GM12878 (cell line): ENCODE measurements at regions not wholly inside any gene's neighbourhood (a gene's known extent, or its start where the extent isn't known, plus 50 kb on each side); places are given as distances from the start of the nearest gene placed in this dataset.
"Not testable (repeated sequence)": the region's sequence is repeated elsewhere in the genome, so short reads cannot be mapped to it uniquely, and the experiment has no call there.

Experiments
- ATAC-seq: fragments of 200-7000 bp; cut with Tn5 transposase; 3 replicates; pipeline ENCODE4 v1.9.1; 2020; ENCODE audit warnings: mild to moderate bottlenecking, moderate library complexity
- BruUV-seq: library from RNA; stranded (reverse); fragments of 400-500 nt; replicated peaks from 2 replicates; lab custom pipeline; 2021; lab: Mats Ljungman, UMichigan
- CTCF ChIA-PET: fragments of 300-600 bp; sonication (Branson Sonifier 250); formaldehyde crosslinking; extraction: SDS; loops from one replicate; lab custom pipeline; 2021; ENCODE audit warnings: inconsistent platforms; lab: Yijun Ruan, JAX
- POLR2A ChIA-PET: fragments of 350-600 bp; formaldehyde crosslinking; extraction: SDS; loops from one replicate; lab custom pipeline; 2021; ENCODE audit warnings: inconsistent platforms; lab: Charles Lee
- RAD21 ChIA-PET: fragments of 300-600 bp; sonication (Branson Sonifier 250); formaldehyde crosslinking; loops from one replicate; lab custom pipeline; 2023; ENCODE audit warnings: antibody characterized with exemption; ENCODE audit not compliant: unreplicated experiment; lab: Charles Lee
- SMC1A ChIA-PET: fragments of 300-600 bp; sonication (Branson Sonifier 250); formaldehyde crosslinking; loops from one replicate; lab custom pipeline; 2023; ENCODE audit not compliant: unreplicated experiment, uncharacterized antibody; lab: Charles Lee
- DNase-seq: peaks from one replicate; pipeline ENCODE4 v3.0.0-alpha.2; 2011; ENCODE audit warnings: low read depth, low spot score
- FAIRE-seq: peaks from 3 replicates; lab custom pipeline; 2011; peaks lifted over from hg19 to GRCh38; lab: Jason Lieb, UNC
- H2AFZ ChIP-seq: 2 replicates; pipeline ENCODE4 v1.6.0; 2011; ENCODE audit warnings: low read depth, low read length, control low read depth; ENCODE audit not compliant: control insufficient read depth
- H3K27ac ChIP-seq: 2 replicates; pipeline ENCODE4 v1.5.1; 2011; ENCODE audit warnings: control low read depth; ENCODE audit not compliant: control insufficient read depth, insufficient read depth
- H3K27me3 ChIP-seq, 2 experiments: replicated peaks in 1 of 2; 2 replicates each; pipeline versions ENCODE4 v1.6.0 to v1.6.1; 2011; ENCODE audit warnings: low read length in 1 of 2; ENCODE audit not compliant: control insufficient read depth in 2 of 2, insufficient read depth in 2 of 2
- H3K36me3 ChIP-seq, 2 experiments: 2 replicates each; pipeline ENCODE4 v1.5.1; 2011; ENCODE audit warnings: low read length in 1 of 2; ENCODE audit not compliant: control insufficient read depth in 2 of 2, insufficient read depth in 2 of 2
- H3K4me1 ChIP-seq: 2 replicates; pipeline ENCODE4 v1.6.1; 2011; ENCODE audit warnings: mild to moderate bottlenecking, low read length, moderate library complexity, mixed read lengths; ENCODE audit not compliant: control insufficient read depth, insufficient read depth
- H3K4me2 ChIP-seq: 2 replicates; pipeline ENCODE4 v1.6.0; 2011; ENCODE audit warnings: control low read depth; ENCODE audit not compliant: control insufficient read depth, insufficient read depth
- H3K4me3 ChIP-seq: fragments of 200-600 bp; sonication (generic); 2 replicates; pipeline ENCODE4 v1.5.1; 2016
- H3K79me2 ChIP-seq: 2 replicates; pipeline ENCODE4 v1.6.0; 2011; ENCODE audit warnings: low read length; ENCODE audit not compliant: control insufficient read depth, insufficient read depth
- H3K9ac ChIP-seq: 2 replicates; pipeline ENCODE4 v1.8.0; 2011; ENCODE audit warnings: low read length, control low read depth, mixed read lengths; ENCODE audit not compliant: control insufficient read depth, insufficient read depth
- H3K9me3 ChIP-seq: replicated peaks from 3 replicates; pipeline ENCODE4 v1.5.1; 2011; ENCODE audit warnings: mild to moderate bottlenecking, low read length; ENCODE audit not compliant: control insufficient read depth, insufficient read depth
- H4K20me1 ChIP-seq: 2 replicates; pipeline ENCODE4 v1.6.0; 2011; ENCODE audit not compliant: control insufficient read depth, insufficient read depth
- BHLHE40 ChIP-seq, 2 experiments: fragments of 450-650 bp in 1 of 2; IDR thresholded peaks; 2 replicates each; pipeline ENCODE4 v1.6.1; 2011 to 2017; ENCODE audit warnings: low read depth in 2 of 2, borderline replicate concordance in 1 of 2, improper control_type of control experiment in 1 of 2, low read length in 1 of 2, mild to moderate bottlenecking in 1 of 2
- MTA3 ChIP-seq: IDR thresholded peaks from 2 replicates; pipeline ENCODE4 v1.6.1; 2012; ENCODE audit warnings: low read length, inconsistent platforms, borderline replicate concordance
- RB1 ChIP-seq: fragments of 450-650 bp; formaldehyde crosslinking; IDR thresholded peaks from 2 replicates; pipeline ENCODE4 v1.6.1; 2017; ENCODE audit warnings: mild to moderate bottlenecking, borderline replicate concordance
- SREBF2 ChIP-seq: IDR thresholded peaks from 2 replicates; pipeline ENCODE4 v1.6.1; 2012; ENCODE audit warnings: mild to moderate bottlenecking, low read length
- SUPT20H ChIP-seq: IDR thresholded peaks from 2 replicates; pipeline ENCODE4 v1.6.1; 2011; ENCODE audit warnings: low read depth, mild to moderate bottlenecking, low read length, moderate library complexity, borderline replicate concordance; ENCODE audit not compliant: control insufficient read depth
- ZBED1 ChIP-seq: IDR thresholded peaks from 2 replicates; pipeline ENCODE4 v1.6.1; 2016; ENCODE audit warnings: borderline replicate concordance
- ZNF274 ChIP-seq: IDR thresholded peaks from one replicate; pipeline ENCODE4 v1.8.0; 2011; ENCODE audit not compliant: insufficient read length, insufficient read depth
- ZSCAN29 ChIP-seq: fragments of 450-650 bp; IDR thresholded peaks from 2 replicates; pipeline ENCODE4 v1.6.1; 2017; ENCODE audit warnings: mild to moderate bottlenecking, moderate library complexity
- WGBS: methylation state at CpG from one replicate; pipeline ENCODE4 v1.1.6; 2016; ENCODE audit warnings: low lambda C conversion rate; ENCODE audit not compliant: insufficient replicate concordance, insufficient coverage; ENCODE audit errors: missing lambda C conversion rate; 5-methylcytosine and 5-hydroxymethylcytosine counted together
- in situ Hi-C: fragments of 300-500 bp; cut with MboI; formaldehyde crosslinking; loops from 9 replicates; pipeline ENCODE4 v1.14.3; 2018; ENCODE audit warnings: mixed read lengths
- intact Hi-C: fragments of 100-400 bp; cut with micrococcal nuclease; formaldehyde crosslinking; loops from one replicate; pipeline ENCODE4 v1.14.2; 2022; ENCODE audit not compliant: unreplicated experiment
- TF ChIP-seq, protein P1 (sequence below): IDR thresholded peaks from 2 replicates; pipeline ENCODE4 v1.6.1; 2012; ENCODE audit warnings: low read length, inconsistent platforms
- TF ChIP-seq, protein P2 (sequence below): fragments of 450-650 bp; formaldehyde crosslinking; IDR thresholded peaks from 2 replicates; pipeline ENCODE4 v1.4.0; 2020; ENCODE audit warnings: mild to moderate bottlenecking, moderate library complexity

DNA sequence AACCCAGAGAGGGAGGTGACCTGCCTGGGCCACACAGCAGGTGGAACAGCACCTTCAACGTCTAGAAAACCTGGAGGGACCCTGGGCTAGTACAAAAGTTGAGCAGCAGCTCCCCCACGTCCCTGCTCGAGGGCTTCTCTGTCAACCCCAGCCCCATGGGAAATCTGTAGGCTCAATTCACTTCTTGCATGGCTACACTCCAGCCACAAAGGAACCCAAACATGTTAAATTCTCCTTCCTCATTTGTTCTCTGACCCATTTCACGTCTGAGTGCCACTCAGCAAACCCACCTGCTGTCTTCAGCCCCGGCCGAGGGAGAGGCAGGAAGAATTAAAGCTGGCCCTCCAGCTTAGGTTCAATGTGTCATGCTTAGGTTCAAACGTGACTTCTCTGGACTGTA, 418.5 kb downstream of the MIAT start:
- no peak for TF ChIP-seq BHLHE40 (IDR thresholded peaks at IDR 0.05; ENCODE audit: borderline replicate concordance in 1 of 2, low read depth in 2 of 2, low read length in 1 of 2)
- TF ChIP-seq, protein P1, sequence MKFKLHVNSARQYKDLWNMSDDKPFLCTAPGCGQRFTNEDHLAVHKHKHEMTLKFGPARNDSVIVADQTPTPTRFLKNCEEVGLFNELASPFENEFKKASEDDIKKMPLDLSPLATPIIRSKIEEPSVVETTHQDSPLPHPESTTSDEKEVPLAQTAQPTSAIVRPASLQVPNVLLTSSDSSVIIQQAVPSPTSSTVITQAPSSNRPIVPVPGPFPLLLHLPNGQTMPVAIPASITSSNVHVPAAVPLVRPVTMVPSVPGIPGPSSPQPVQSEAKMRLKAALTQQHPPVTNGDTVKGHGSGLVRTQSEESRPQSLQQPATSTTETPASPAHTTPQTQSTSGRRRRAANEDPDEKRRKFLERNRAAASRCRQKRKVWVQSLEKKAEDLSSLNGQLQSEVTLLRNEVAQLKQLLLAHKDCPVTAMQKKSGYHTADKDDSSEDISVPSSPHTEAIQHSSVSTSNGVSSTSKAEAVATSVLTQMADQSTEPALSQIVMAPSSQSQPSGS = no peak
- TF ChIP-seq ZNF274 = no peak
- TF ChIP-seq SUPT20H = no peak
- no peak for TF ChIP-seq RB1
- TF ChIP-seq MTA3 = no peak
- no peak for TF ChIP-seq ZBED1
- no peak for TF ChIP-seq SREBF2
- no peak for TF ChIP-seq ZSCAN29
- TF ChIP-seq, protein P2, sequence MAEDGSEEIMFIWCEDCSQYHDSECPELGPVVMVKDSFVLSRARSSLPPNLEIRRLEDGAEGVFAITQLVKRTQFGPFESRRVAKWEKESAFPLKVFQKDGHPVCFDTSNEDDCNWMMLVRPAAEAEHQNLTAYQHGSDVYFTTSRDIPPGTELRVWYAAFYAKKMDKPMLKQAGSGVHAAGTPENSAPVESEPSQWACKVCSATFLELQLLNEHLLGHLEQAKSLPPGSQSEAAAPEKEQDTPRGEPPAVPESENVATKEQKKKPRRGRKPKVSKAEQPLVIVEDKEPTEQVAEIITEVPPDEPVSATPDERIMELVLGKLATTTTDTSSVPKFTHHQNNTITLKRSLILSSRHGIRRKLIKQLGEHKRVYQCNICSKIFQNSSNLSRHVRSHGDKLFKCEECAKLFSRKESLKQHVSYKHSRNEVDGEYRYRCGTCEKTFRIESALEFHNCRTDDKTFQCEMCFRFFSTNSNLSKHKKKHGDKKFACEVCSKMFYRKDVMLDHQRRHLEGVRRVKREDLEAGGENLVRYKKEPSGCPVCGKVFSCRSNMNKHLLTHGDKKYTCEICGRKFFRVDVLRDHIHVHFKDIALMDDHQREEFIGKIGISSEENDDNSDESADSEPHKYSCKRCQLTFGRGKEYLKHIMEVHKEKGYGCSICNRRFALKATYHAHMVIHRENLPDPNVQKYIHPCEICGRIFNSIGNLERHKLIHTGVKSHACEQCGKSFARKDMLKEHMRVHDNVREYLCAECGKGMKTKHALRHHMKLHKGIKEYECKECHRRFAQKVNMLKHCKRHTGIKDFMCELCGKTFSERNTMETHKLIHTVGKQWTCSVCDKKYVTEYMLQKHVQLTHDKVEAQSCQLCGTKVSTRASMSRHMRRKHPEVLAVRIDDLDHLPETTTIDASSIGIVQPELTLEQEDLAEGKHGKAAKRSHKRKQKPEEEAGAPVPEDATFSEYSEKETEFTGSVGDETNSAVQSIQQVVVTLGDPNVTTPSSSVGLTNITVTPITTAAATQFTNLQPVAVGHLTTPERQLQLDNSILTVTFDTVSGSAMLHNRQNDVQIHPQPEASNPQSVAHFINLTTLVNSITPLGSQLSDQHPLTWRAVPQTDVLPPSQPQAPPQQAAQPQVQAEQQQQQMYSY (CRISPR knock-in tag) = no peak
- CTCF ChIA-PET = no interaction called here
- SMC1A ChIA-PET = no interaction called here

DNA sequence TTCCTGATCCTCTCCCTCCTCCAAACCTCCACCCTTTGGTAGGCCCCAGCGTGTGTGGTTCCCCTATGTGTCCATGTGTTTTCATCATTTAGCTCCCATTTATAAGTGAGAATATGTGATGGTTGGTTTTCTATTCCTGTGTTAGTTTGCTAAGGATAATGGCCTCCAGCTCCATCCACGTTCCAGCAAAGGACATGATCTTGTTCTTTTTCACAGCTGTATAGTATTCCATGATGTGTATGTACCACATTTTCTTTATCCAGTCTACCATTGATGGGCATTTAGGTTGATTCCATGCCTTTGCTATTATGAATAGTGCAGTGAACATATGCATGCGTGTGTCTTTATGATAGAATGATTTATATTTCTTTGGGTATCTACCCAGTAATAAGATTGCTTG, 420.7 kb downstream of the MIAT start:
- DNase-seq, POLR2A ChIA-PET, H3K4me2 ChIP-seq, ATAC-seq, H3K27ac ChIP-seq, SMC1A ChIA-PET, RAD21 ChIA-PET, intact Hi-C loops, H3K27me3 ChIP-seq, H3K36me3 ChIP-seq, H3K4me1 ChIP-seq, H3K9ac ChIP-seq, in situ Hi-C loops, H3K9me3 ChIP-seq, CTCF ChIA-PET, BruUV-seq, H2AFZ ChIP-seq, FAIRE-seq, H3K79me2 ChIP-seq, H4K20me1 ChIP-seq, H3K4me3 ChIP-seq: not testable (repeated sequence)
- WGBS = 17% methylated on average over 3 of the region's 3 CpGs

More for the DNA sequence above, 418.5 kb downstream of the MIAT start:
- FAIRE-seq = no peak
- Histone ChIP-seq H3K79me2 (no peaks in the 10 kb centered on the region), H3K4me2 (no peak overlapping the region), H3K9ac (no peak overlapping the region), H3K36me3 (no peaks in the 10 kb centered on the region), H3K27me3 (no peaks in the 10 kb centered on the region; a peak in 1 of 4 replicates), H3K4me3 (no peak overlapping the region), H3K9me3 (no peaks in the 10 kb centered on the region), H4K20me1 (no peaks in the 10 kb centered on the region), H3K27ac (no peak overlapping the region), H2AFZ (no peak overlapping the region), H3K4me1 (no peaks in the 10 kb centered on the region)
- 0% methylated on average over 7 of the region's 7 CpGs for WGBS
- ATAC-seq = no peak
- intact Hi-C loops = no loop called here
- ChIA-PET POLR2A (no interaction called here), RAD21 (no interaction called here)
- in situ Hi-C loops = no loop called here
- no TSS peak for BruUV-seq
- no peak for DNase-seq
